ENCODE measurements at regions not wholly inside any gene's neighbourhood (a gene's known extent, or its start where the extent isn't known, plus 50 kb on each side); places are given as distances from the start of the nearest gene placed in this dataset.

DNA sequence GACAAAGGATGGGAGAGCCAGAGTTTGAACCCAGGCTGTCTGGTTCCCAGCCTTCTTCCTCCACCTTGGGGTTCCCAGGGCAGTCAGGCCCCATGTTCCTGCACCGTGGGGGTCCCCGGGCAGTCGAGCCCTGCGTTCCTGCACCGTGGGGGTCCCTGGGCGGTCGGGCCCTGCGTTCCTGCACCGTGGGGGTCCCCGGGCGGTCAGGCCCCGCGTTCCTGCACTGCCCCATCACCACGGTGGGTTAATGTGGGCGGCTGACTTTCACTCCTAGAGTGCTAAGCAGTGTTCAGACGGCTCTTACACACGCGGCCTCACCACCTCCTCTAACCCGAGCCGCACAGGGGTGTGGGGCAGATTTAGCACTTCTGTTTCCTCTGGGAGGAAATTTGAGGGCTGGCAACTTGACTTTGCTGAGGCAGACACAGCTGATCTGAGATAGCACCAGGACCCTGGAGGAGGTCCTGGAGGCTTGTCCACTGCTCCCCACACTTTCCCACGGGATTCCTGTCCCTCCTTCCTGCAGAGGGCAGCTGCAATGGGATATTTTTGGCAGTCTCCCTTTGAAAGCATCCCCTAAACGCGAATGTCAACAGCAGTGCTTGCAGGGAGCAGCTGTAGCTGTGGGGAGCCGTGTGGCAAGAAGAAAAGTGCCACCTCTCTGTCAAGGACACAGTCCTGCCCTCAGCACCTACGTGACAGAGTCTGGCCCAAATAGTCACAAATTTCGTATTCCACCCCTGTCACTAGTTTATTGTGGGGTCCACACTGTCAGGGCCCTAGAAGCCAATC, 239.4 kb downstream of the TEX29 start:
- TF ChIP-seq EZH2 (IDR thresholded peaks at IDR 0.05; ENCODE audit: borderline replicate concordance, low read depth, low read length, poor library complexity, severe bottlenecking), result no peak
- TF ChIP-seq, protein P1, sequence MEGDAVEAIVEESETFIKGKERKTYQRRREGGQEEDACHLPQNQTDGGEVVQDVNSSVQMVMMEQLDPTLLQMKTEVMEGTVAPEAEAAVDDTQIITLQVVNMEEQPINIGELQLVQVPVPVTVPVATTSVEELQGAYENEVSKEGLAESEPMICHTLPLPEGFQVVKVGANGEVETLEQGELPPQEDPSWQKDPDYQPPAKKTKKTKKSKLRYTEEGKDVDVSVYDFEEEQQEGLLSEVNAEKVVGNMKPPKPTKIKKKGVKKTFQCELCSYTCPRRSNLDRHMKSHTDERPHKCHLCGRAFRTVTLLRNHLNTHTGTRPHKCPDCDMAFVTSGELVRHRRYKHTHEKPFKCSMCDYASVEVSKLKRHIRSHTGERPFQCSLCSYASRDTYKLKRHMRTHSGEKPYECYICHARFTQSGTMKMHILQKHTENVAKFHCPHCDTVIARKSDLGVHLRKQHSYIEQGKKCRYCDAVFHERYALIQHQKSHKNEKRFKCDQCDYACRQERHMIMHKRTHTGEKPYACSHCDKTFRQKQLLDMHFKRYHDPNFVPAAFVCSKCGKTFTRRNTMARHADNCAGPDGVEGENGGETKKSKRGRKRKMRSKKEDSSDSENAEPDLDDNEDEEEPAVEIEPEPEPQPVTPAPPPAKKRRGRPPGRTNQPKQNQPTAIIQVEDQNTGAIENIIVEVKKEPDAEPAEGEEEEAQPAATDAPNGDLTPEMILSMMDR (conservative IDR thresholded peaks at IDR 0.05; ENCODE audit: low read depth, low read length), result no peak
